HEK293T (cell line): ENCODE measurements at regions not wholly inside any gene's neighbourhood (a gene's known extent, or its start where the extent isn't known, plus 50 kb on each side); places are given as distances from the start of the nearest gene placed in this dataset.

Source experiments
- ARNT ChIP-seq: fragments of 450-650 bp; IDR thresholded peaks from 2 replicates; pipeline ENCODE4 v1.6.1; 2017; ENCODE audit warnings: mild to moderate bottlenecking
- BHLHE40 ChIP-seq: fragments of 450-650 bp; IDR thresholded peaks from 2 replicates; pipeline ENCODE4 v1.6.1; 2016; ENCODE audit warnings: mild to moderate bottlenecking, moderate library complexity, borderline replicate concordance
- CTBP1 ChIP-seq: fragments of 450-650 bp; IDR thresholded peaks from 2 replicates; pipeline ENCODE4 v1.6.1; 2016; ENCODE audit warnings: borderline replicate concordance
- ELF4 ChIP-seq: fragments of 450-650 bp; IDR thresholded peaks from 2 replicates; pipeline ENCODE4 v1.6.1; 2017; ENCODE audit warnings: antibody characterized with exemption
- FOXA1 ChIP-seq: fragments of 450-650 bp; IDR thresholded peaks from 2 replicates; pipeline ENCODE4 v1.6.1; 2016; ENCODE audit warnings: mild to moderate bottlenecking
- FOXK2 ChIP-seq: fragments of 450-650 bp; IDR thresholded peaks from 2 replicates; pipeline ENCODE4 v1.6.1; 2016; ENCODE audit warnings: mild to moderate bottlenecking
- FOXM1 ChIP-seq: fragments of 450-650 bp; IDR thresholded peaks from 2 replicates; pipeline ENCODE4 v1.6.1; 2017; ENCODE audit warnings: mild to moderate bottlenecking, borderline replicate concordance
- HDGF ChIP-seq: fragments of 450-650 bp; IDR thresholded peaks from 2 replicates; pipeline ENCODE4 v1.6.1; 2017; ENCODE audit warnings: antibody characterized with exemption, borderline replicate concordance
- L3MBTL2 ChIP-seq: fragments of 450-650 bp; conservative IDR thresholded peaks from 2 replicates; pipeline ENCODE4 v1.6.1; 2016; ENCODE audit warnings: mild to moderate bottlenecking
- LEF1 ChIP-seq: fragments of 450-650 bp; IDR thresholded peaks from 2 replicates; pipeline ENCODE4 v1.6.1; 2017; ENCODE audit warnings: mild to moderate bottlenecking, borderline replicate concordance
- SP1 ChIP-seq: fragments of 450-650 bp; IDR thresholded peaks from 2 replicates; pipeline ENCODE4 v1.6.1; 2017
- SUZ12 ChIP-seq: fragments of 450-650 bp; IDR thresholded peaks from 2 replicates; pipeline ENCODE4 v1.6.1; 2016; ENCODE audit warnings: mild to moderate bottlenecking
- ZNF384 ChIP-seq: fragments of 450-650 bp; IDR thresholded peaks from 2 replicates; pipeline ENCODE4 v1.6.1; 2016

DNA sequence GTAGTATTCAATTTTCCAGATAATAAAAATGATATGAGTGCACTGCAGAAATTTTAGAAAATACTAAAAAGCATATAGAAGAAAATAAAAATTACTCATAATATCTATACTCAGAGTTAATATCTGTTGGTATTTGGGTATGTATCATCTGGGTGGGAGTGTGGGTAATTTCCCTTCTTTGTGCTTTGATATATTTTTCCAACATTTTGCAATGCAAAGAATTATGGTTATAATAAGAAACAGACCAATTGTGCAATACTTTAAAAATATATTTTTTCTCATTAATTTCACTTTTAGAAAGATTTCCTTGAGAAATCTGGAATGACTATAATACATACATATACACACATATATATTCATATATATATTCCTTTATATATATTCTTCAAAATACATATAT, 665.7 kb downstream of the ADGRL2 start:
- TF ChIP-seq BHLHE40 (no peak), CTBP1 (no peak), FOXM1 (no peak), FOXK2 (no peak), HDGF (no peak), SP1 (no peak), FOXA1 (no peak), LEF1 (no peak), ELF4 (no peak), SUZ12 (no peak), L3MBTL2 (no peak), ZNF384 (no peak), ARNT (no peak)
